Thoracic aorta (tissue), 2 donors: ENCODE measurements at regions not wholly inside any gene's neighbourhood (a gene's known extent, or its start where the extent isn't known, plus 50 kb on each side); places are given as distances from the start of the nearest gene placed in this dataset.

Experiments used
- ATAC-seq: fragments of 150-250 bp; one replicate; pipeline ENCODE4 v1.8.0; 2017; ENCODE audit warnings: low read depth; ENCODE audit not compliant: insufficient number of reproducible peaks, low FRiP score
- DNase-seq: peaks from one replicate; pipeline ENCODE4 v3.0.0-alpha.2; 2020; ENCODE audit warnings: low spot score
- H3K27ac ChIP-seq, 2 donors: fragments of 200-600 bp; sonication (generic); 1 replicate in 1 of 2; 2 replicates in 1 of 2; pipeline ENCODE4 v1.5.1; 2016; ENCODE audit warnings: mild to moderate bottlenecking in 2 of 2, moderate library complexity in 2 of 2
- H3K27me3 ChIP-seq: fragments of 200-600 bp; sonication (generic); replicated peaks from 2 replicates; pipeline ENCODE4 v1.6.0; 2016; ENCODE audit warnings: mild to moderate bottlenecking; ENCODE audit not compliant: insufficient read depth
- H3K36me3 ChIP-seq: fragments of 200-600 bp; sonication (generic); one replicate; pipeline ENCODE4 v1.5.1; 2016
- H3K4me1 ChIP-seq, 2 donors: fragments of 200-600 bp; sonication (generic); 1 replicate in 1 of 2; 2 replicates in 1 of 2; pipeline versions ENCODE4 v1.5.1 to v1.6.0; 2016; ENCODE audit warnings: low read depth in 2 of 2, mild to moderate bottlenecking in 1 of 2; ENCODE audit not compliant: control insufficient read depth in 1 of 2
- H3K4me3 ChIP-seq: fragments of 200-600 bp; sonication (generic); 2 replicates; pipeline ENCODE4 v1.5.1; 2016; ENCODE audit warnings: mild to moderate bottlenecking
- H3K9me3 ChIP-seq: fragments of 200-600 bp; sonication (generic); 2 replicates; pipeline ENCODE4 v1.5.1; 2016
- CTCF ChIP-seq: fragments of 200-600 bp; sonication (generic); IDR thresholded peaks from one replicate; pipeline ENCODE4 v1.5.1; 2019; ENCODE audit warnings: antibody characterized with exemption

GRCh38 chr9:78900500-78900899 is 603.6 kb downstream of the PSAT1 start:
- no peaks in the 10 kb centered on the region for H3K9me3 ChIP-seq
- H3K4me3 ChIP-seq, result no peak overlapping the region
- DNase-seq, result no peak
- H3K27me3 ChIP-seq, result no peaks in the 10 kb centered on the region
- H3K27ac ChIP-seq, result no peak overlapping the region
- H3K4me1 ChIP-seq, result no peaks in the 10 kb centered on the region
- no peak for ATAC-seq
- no peak for TF ChIP-seq CTCF
- H3K36me3 ChIP-seq, result no peaks in the 10 kb centered on the region

GRCh38 chr9:78902051-78902450 is 605.1 kb downstream of the PSAT1 start:
- Histone ChIP-seq H3K36me3 (no peaks in the 10 kb centered on the region), H3K4me1 (no peaks in the 10 kb centered on the region), H3K4me3 (no peak overlapping the region), H3K9me3 (no peaks in the 10 kb centered on the region), H3K27me3 (no peaks in the 10 kb centered on the region), H3K27ac (no peak overlapping the region)
- ATAC-seq, result no peak
- no peak for TF ChIP-seq CTCF
- no peak for DNase-seq

- H3K4me1 ChIP-seq, result no peaks in the 10 kb centered on the region
- ATAC-seq, result no peak
- H3K36me3 ChIP-seq, result no peaks in the 10 kb centered on the region
- no peak for TF ChIP-seq CTCF
- no peaks in the 10 kb centered on the region for H3K27me3 ChIP-seq
- H3K9me3 ChIP-seq, result no peaks in the 10 kb centered on the region
- no peak overlapping the region for H3K4me3 ChIP-seq
- H3K27ac ChIP-seq, result no peak overlapping the region
- DNase-seq, result no peak
These were observed 606.7 kb downstream of the PSAT1 start for GRCh38 chr9:78903581-78903980.

- ATAC-seq (no peak), DNase-seq (no peak)
- H3K27ac ChIP-seq, result no peak overlapping the region
- H3K4me3 ChIP-seq, result no peak overlapping the region
- TF ChIP-seq CTCF, result no peak
- no peaks in the 10 kb centered on the region for H3K36me3 ChIP-seq
- no peaks in the 10 kb centered on the region for H3K27me3 ChIP-seq
- H3K4me1 ChIP-seq, result no peaks in the 10 kb centered on the region
- no peaks in the 10 kb centered on the region for H3K9me3 ChIP-seq
These were observed 607.8 kb downstream of the PSAT1 start for GRCh38 chr9:78904686-78905085.

GRCh38 chr9:78905387-78905786 is 608.5 kb downstream of the PSAT1 start:
- DNase-seq, result no peak
- no peaks in the 10 kb centered on the region for H3K27me3 ChIP-seq
- H3K4me1 ChIP-seq, result no peaks in the 10 kb centered on the region
- no peak overlapping the region for H3K27ac ChIP-seq
- no peak for ATAC-seq
- TF ChIP-seq CTCF, result no peak
- H3K4me3 ChIP-seq, result no peak overlapping the region
- H3K36me3 ChIP-seq, result no peaks in the 10 kb centered on the region
- H3K9me3 ChIP-seq, result no peaks in the 10 kb centered on the region
